IMR-90 (cell line): ENCODE measurements at regions not wholly inside any gene's neighbourhood (a gene's known extent, or its start where the extent isn't known, plus 50 kb on each side); places are given as distances from the start of the nearest gene placed in this dataset.

Experiments
- ATAC-seq: fragments of 200-7000 bp; cut with Tn5 transposase; 2 replicates; pipeline ENCODE4 v1.9.1; 2020; ENCODE audit warnings: low read depth, mild to moderate bottlenecking, moderate library complexity
- BruUV-seq: library from RNA; stranded (reverse); fragments of 400-500 nt; replicated peaks from 2 replicates; lab custom pipeline; 2021; lab: Mats Ljungman, UMichigan
- CTCF ChIA-PET: fragments of 300-600 bp; formaldehyde crosslinking; extraction: SDS; loops from one replicate; lab custom pipeline; 2021; ENCODE audit warnings: antibody characterized with exemption; lab: Yijun Ruan, JAX
- POLR2A ChIA-PET: fragments of 300-600 bp; sonication (Branson Sonifier 250); formaldehyde crosslinking; loops from one replicate; lab custom pipeline; 2022; ENCODE audit warnings: antibody characterized with exemption; ENCODE audit not compliant: unreplicated experiment; lab: Charles Lee
- DNase-seq: peaks from one replicate; pipeline ENCODE4 v3.0.0; 2013
- H2AFZ ChIP-seq: replicated peaks from 2 replicates; pipeline ENCODE3; 2013; ENCODE audit warnings: low read length, mild to moderate bottlenecking; ENCODE audit not compliant: poor library complexity
- H2AK5ac ChIP-seq: 2 replicates; pipeline ENCODE4 v1.6.1; 2013; ENCODE audit warnings: low read depth, low read length, inconsistent platforms
- H2AK9ac ChIP-seq: replicated peaks from 2 replicates; pipeline ENCODE3; 2013; ENCODE audit warnings: mild to moderate bottlenecking, low read depth, low read length, moderate library complexity; ENCODE audit not compliant: poor library complexity
- H2BK120ac ChIP-seq: 2 replicates; pipeline ENCODE4 v1.6.1; 2013; ENCODE audit warnings: low read depth, low read length, inconsistent platforms
- H2BK15ac ChIP-seq: 3 replicates; pipeline ENCODE4 v1.6.1; 2013; ENCODE audit warnings: low read depth, low read length, inconsistent platforms
- H2BK20ac ChIP-seq: 2 replicates; pipeline ENCODE4 v1.6.1; 2013; ENCODE audit warnings: low read depth, mild to moderate bottlenecking, inconsistent platforms, low read length, moderate library complexity
- H2BK5ac ChIP-seq: 2 replicates; pipeline ENCODE4 v1.6.1; 2013; ENCODE audit warnings: mild to moderate bottlenecking, low read depth, low read length, inconsistent platforms; ENCODE audit not compliant: poor library complexity, severe bottlenecking
- H3K14ac ChIP-seq: replicated peaks from 2 replicates; pipeline ENCODE4 v1.6.1; 2013; ENCODE audit warnings: low read depth, low read length, inconsistent platforms
- H3K18ac ChIP-seq: 2 replicates; pipeline ENCODE4 v1.6.1; 2013; ENCODE audit warnings: low read depth, low read length, control low read depth
- H3K23ac ChIP-seq: 2 replicates; pipeline ENCODE4 v1.6.1; 2013; ENCODE audit warnings: low read depth, low read length, inconsistent platforms
- H3K27ac ChIP-seq: 2 replicates; pipeline ENCODE4 v1.5.1; 2013; ENCODE audit warnings: mild to moderate bottlenecking, control low read depth, low read length; ENCODE audit not compliant: insufficient read depth
- H3K27me3 ChIP-seq: 2 replicates; pipeline ENCODE4 v1.6.1; 2013; ENCODE audit warnings: low read length; ENCODE audit not compliant: control insufficient read depth, insufficient read depth
- H3K36me3 ChIP-seq: 2 replicates; pipeline ENCODE4 v1.6.1; 2013; ENCODE audit warnings: low read length, mixed read lengths; ENCODE audit not compliant: control insufficient read depth, insufficient read depth
- H3K4ac ChIP-seq: 2 replicates; pipeline ENCODE4 v1.6.1; 2013; ENCODE audit warnings: low read depth, low read length, inconsistent platforms
- H3K4me1 ChIP-seq: 2 replicates; pipeline ENCODE4 v1.6.1; 2013; ENCODE audit warnings: low read length, mixed read lengths; ENCODE audit not compliant: control insufficient read depth, insufficient read depth
- H3K4me2 ChIP-seq: 2 replicates; pipeline ENCODE4 v1.6.1; 2013; ENCODE audit warnings: low read depth, mild to moderate bottlenecking, control low read depth, low read length, moderate library complexity
- H3K4me3 ChIP-seq: 2 replicates; pipeline ENCODE4 v1.5.1; 2013; ENCODE audit warnings: low read depth, mild to moderate bottlenecking, control low read depth, low read length, moderate library complexity; ENCODE audit not compliant: insufficient read depth
- H3K56ac ChIP-seq: 2 replicates; pipeline ENCODE4 v1.6.1; 2013; ENCODE audit warnings: low read length, inconsistent platforms; ENCODE audit not compliant: insufficient read depth; ENCODE audit errors: extremely low read depth
- H3K79me1 ChIP-seq, 2 experiments: 2 replicates each; pipeline ENCODE4 v1.6.1; 2013; ENCODE audit warnings: low read length in 2 of 2, inconsistent platforms in 1 of 2, low read depth in 1 of 2
- H3K9ac ChIP-seq: 2 replicates; pipeline ENCODE4 v1.6.1; 2013; ENCODE audit warnings: low read depth, low read length, control low read depth
- H3K9me1 ChIP-seq: 2 replicates; pipeline ENCODE4 v1.6.1; 2013; ENCODE audit warnings: low read length, inconsistent platforms; ENCODE audit not compliant: insufficient read depth
- H3K9me3 ChIP-seq: 2 replicates; pipeline ENCODE4 v1.6.1; 2013; ENCODE audit warnings: low read length; ENCODE audit not compliant: control insufficient read depth, insufficient read depth
- H4K20me1 ChIP-seq: 2 replicates; pipeline ENCODE4 v1.6.1; 2013; ENCODE audit warnings: low read length, inconsistent platforms; ENCODE audit not compliant: insufficient read depth
- H4K5ac ChIP-seq: 2 replicates; pipeline ENCODE4 v1.6.1; 2013; ENCODE audit warnings: mild to moderate bottlenecking, low read depth, low read length, control low read depth
- H4K8ac ChIP-seq, 2 experiments: 2 replicates each; pipeline ENCODE4 v1.6.1; 2013; ENCODE audit warnings: low read depth in 2 of 2, low read length in 2 of 2, control low read depth in 1 of 2, inconsistent platforms in 1 of 2
- H4K91ac ChIP-seq: 2 replicates; pipeline ENCODE4 v1.6.1; 2013; ENCODE audit warnings: low read depth, low read length, inconsistent platforms; ENCODE audit not compliant: insufficient read depth
- BHLHE40 ChIP-seq: fragments of 150-350 bp; IDR thresholded peaks from 2 replicates; pipeline ENCODE4 v1.6.1; 2016; ENCODE audit warnings: mild to moderate bottlenecking, low read depth, low read length
- CHD1 ChIP-seq: IDR thresholded peaks from 2 replicates; pipeline ENCODE4 v1.6.1; 2012; ENCODE audit warnings: low read depth, low read length, improper control_type of control experiment
- FOS ChIP-seq: fragments of 150-350 bp; IDR thresholded peaks from 2 replicates; pipeline ENCODE4 v1.6.1; 2016; ENCODE audit warnings: low read depth, low read length
- MXI1 ChIP-seq: IDR thresholded peaks from 2 replicates; pipeline ENCODE4 v1.6.1; 2012; ENCODE audit warnings: low read depth, mild to moderate bottlenecking, low read length, moderate library complexity, borderline replicate concordance
- NFE2L2 ChIP-seq: fragments of 150-350 bp; IDR thresholded peaks from 2 replicates; pipeline ENCODE4 v1.6.1; 2016; ENCODE audit warnings: low read depth, mild to moderate bottlenecking, low read length
- POLR2A ChIP-seq: IDR thresholded peaks from 2 replicates; pipeline ENCODE4 v1.6.1; 2012; ENCODE audit warnings: mild to moderate bottlenecking, low read depth, low read length
- RAD21 ChIP-seq: IDR thresholded peaks from 2 replicates; pipeline ENCODE4 v1.6.1; 2012; ENCODE audit warnings: low read length, improper control_type of control experiment
- SMC3 ChIP-seq: fragments of 150-350 bp; IDR thresholded peaks from 2 replicates; pipeline ENCODE4 v1.6.1; 2016; ENCODE audit warnings: low read depth, mild to moderate bottlenecking, antibody characterized with exemption, low read length, moderate library complexity
- USF2 ChIP-seq: fragments of 150-350 bp; IDR thresholded peaks from 2 replicates; pipeline ENCODE4 v1.6.1; 2017; ENCODE audit warnings: mild to moderate bottlenecking, antibody characterized with exemption, low read length, low read depth
- WGBS, 2 experiments: methylation state at CpG; one replicate each; pipeline versions ENCODE4 v1.1.5 to v1.1.7; 2013; ENCODE audit warnings: missing lambda C conversion rate in 2 of 2; ENCODE audit not compliant: insufficient read length in 1 of 2; ENCODE audit errors: extremely low coverage in 2 of 2; 5-methylcytosine and 5-hydroxymethylcytosine counted together
- dilution Hi-C: fragments of 300-500 bp; cut with HindIII; formaldehyde crosslinking; loops from one replicate; pipeline ENCODE4 v1.14.3; 2018; ENCODE audit warnings: low sequenced_read_pairs; ENCODE audit not compliant: unreplicated experiment
- in situ Hi-C: fragments of 300-500 bp; cut with MboI; formaldehyde crosslinking; loops from 3 replicates; pipeline ENCODE4 v1.14.3; 2019; ENCODE audit warnings: low sequenced_read_pairs, inconsistent platforms, mixed read lengths
- intact Hi-C: fragments of 100-400 bp; cut with micrococcal nuclease; formaldehyde crosslinking; loops from 2 replicates; pipeline ENCODE4 v1.10.0; 2022

DNA sequence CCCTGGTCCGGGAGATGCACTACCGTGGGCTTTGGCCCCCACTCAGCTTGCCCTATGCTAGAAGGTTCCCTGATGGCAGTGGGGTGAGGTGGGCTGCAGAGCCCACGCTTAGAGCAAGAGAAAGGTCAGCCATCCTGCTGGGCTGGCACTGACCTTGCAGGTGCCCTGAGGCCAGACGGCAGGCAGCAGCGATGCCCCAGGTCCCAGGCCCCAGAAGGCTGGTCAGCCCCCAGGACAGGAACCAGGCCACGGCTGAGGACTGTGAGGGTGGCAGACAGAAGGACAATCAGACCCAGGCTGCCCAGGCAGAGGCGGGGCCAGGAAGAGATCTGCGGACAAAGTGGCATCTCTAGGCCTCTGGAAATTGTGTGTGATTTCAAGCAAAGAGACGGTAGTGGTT is 231.7 kb downstream of the CTTN start:
- no peak overlapping the region for H3K4me2 ChIP-seq
- H3K23ac ChIP-seq = no peak overlapping the region
- in situ Hi-C loops = no loop called here
- no TSS peak for BruUV-seq
- no peak overlapping the region for H3K4me3 ChIP-seq
- H2AK9ac ChIP-seq = no peak overlapping the region
- peaks cover 11% of the 10 kb centered on the region for H4K20me1 ChIP-seq
- no peak overlapping the region for H2AK5ac ChIP-seq
- no peak overlapping the region for H4K8ac ChIP-seq
- no peak overlapping the region for H2BK20ac ChIP-seq
- H3K36me3 ChIP-seq = no peaks in the 10 kb centered on the region
- WGBS, 2 experiments = 67% methylated on average over 1 of the region's 9 CpGs; no CpG with 5 or more reads in 1 of the 2 experiments
- H3K27me3 ChIP-seq = peaks cover 4% of the 10 kb centered on the region
- no peak overlapping the region for H3K56ac ChIP-seq
- dilution Hi-C loops = no loop called here
- H4K91ac ChIP-seq = no peak overlapping the region
- POLR2A ChIA-PET = no interaction called here
- no peak overlapping the region for H2BK120ac ChIP-seq
- no peak overlapping the region for H3K14ac ChIP-seq
- H3K4me1 ChIP-seq = no peaks in the 10 kb centered on the region
- no peaks in the 10 kb centered on the region for H3K9me1 ChIP-seq
- CTCF ChIA-PET = no interaction called here
- DNase-seq (no peak), ATAC-seq (no peak)
- TF ChIP-seq FOS (no peak), POLR2A (no peak), USF2 (no peak), CHD1 (no peak), MXI1 (no peak), SMC3 (no peak), BHLHE40 (no peak), RAD21 (no peak), NFE2L2 (no peak)
- no peak overlapping the region for H2BK5ac ChIP-seq
- H3K9me3 ChIP-seq = peaks cover 4% of the 10 kb centered on the region; the same call in 1 of the 2 replicates
- H3K18ac ChIP-seq = no peak overlapping the region
- no peak overlapping the region for H3K27ac ChIP-seq
- no peak overlapping the region for H2AFZ ChIP-seq
- no peak overlapping the region for H3K9ac ChIP-seq
- no peaks in the 10 kb centered on the region for H3K79me1 ChIP-seq
- intact Hi-C loops = no loop called here
- no peak overlapping the region for H4K5ac ChIP-seq
- H3K4ac ChIP-seq = no peak overlapping the region
- no peak overlapping the region for H2BK15ac ChIP-seq
